SK-N-SH (cell line): ENCODE measurements at regions not wholly inside any gene's neighbourhood (a gene's known extent, or its start where the extent isn't known, plus 50 kb on each side); places are given as distances from the start of the nearest gene placed in this dataset.

Source experiments
- CTCF ChIA-PET: fragments of 300-600, 350-600 bp; formaldehyde crosslinking; extraction: SDS; loops from one replicate; lab custom pipeline; 2021; lab: Yijun Ruan, JAX
- POLR2A ChIA-PET: fragments of 350-600 bp; sonication (Branson Sonifier 250); formaldehyde crosslinking; extraction: SDS; loops from one replicate; lab custom pipeline; 2020; ENCODE audit warnings: antibody characterized with exemption, inconsistent platforms; lab: Yijun Ruan, JAX
- DNase-seq: peaks from one replicate; pipeline ENCODE4 v3.0.0; 2012
- H2AFZ ChIP-seq: fragments of 200-600 bp; sonication (generic); 2 replicates; pipeline ENCODE4 v1.8.1; 2016; ENCODE audit warnings: antibody characterized with exemption, mild to moderate bottlenecking, low read depth
- H3F3A ChIP-seq: fragments of 200-600 bp; sonication (generic); replicated peaks from 2 replicates; pipeline ENCODE3; 2016; ENCODE audit warnings: antibody characterized with exemption, mild to moderate bottlenecking; ENCODE audit not compliant: insufficient read depth
- H3K27ac ChIP-seq, 2 experiments: fragments of 200-500 bp in 1 of 2; fragments of 200-600 bp in 1 of 2; sonication (Bioruptor generic) in 1 of 2; sonication (generic), shearing (Covaris generic) in 1 of 2; 2 replicates each; pipeline versions ENCODE4 v1.5.1 to v1.6.1; 2014 to 2016; ENCODE audit warnings: low read depth in 2 of 2, inconsistent platforms in 1 of 2, low read length in 1 of 2, mild to moderate bottlenecking in 1 of 2, mixed read lengths in 1 of 2
- H3K27me3 ChIP-seq: fragments of 200-600 bp; sonication (generic), shearing (Covaris generic); 2 replicates; pipeline ENCODE4 v1.6.1; 2016; ENCODE audit warnings: mixed run types; ENCODE audit not compliant: insufficient read depth
- H3K36me3 ChIP-seq, 2 experiments: fragments of 200-500 bp in 1 of 2; fragments of 200-600 bp in 1 of 2; sonication (Bioruptor generic) in 1 of 2; sonication (generic) in 1 of 2; replicated peaks in 1 of 2; 2 replicates each; pipeline versions ENCODE3 to v1.5.1; 2014 to 2016; ENCODE audit warnings: low read length in 1 of 2, mild to moderate bottlenecking in 1 of 2; ENCODE audit not compliant: insufficient read depth in 2 of 2, control insufficient read depth in 1 of 2
- H3K4me1 ChIP-seq, 2 experiments: fragments of 200-500 bp in 1 of 2; fragments of 200-600 bp in 1 of 2; sonication (Bioruptor generic) in 1 of 2; sonication (generic), shearing (Covaris generic) in 1 of 2; 2 replicates each; pipeline versions ENCODE4 v1.5.1 to v1.6.1; 2014 to 2016; ENCODE audit warnings: low read depth in 1 of 2, low read length in 1 of 2, mixed run types in 1 of 2; ENCODE audit not compliant: insufficient read depth in 2 of 2, control insufficient read depth in 1 of 2
- H3K4me2 ChIP-seq: fragments of 200-600 bp; sonication (generic), shearing (Covaris generic); 2 replicates; pipeline ENCODE4 v1.6.1; 2017; ENCODE audit warnings: mixed run types
- H3K4me3 ChIP-seq, 2 experiments: fragments of 200-500 bp in 1 of 2; fragments of 200-600 bp in 1 of 2; sonication (Bioruptor generic) in 1 of 2; sonication (generic), shearing (Covaris generic) in 1 of 2; 2 replicates each; pipeline versions ENCODE4 v1.5.1 to v1.8.1; 2014 to 2016; ENCODE audit warnings: low read depth in 2 of 2, inconsistent platforms in 1 of 2, low read length in 1 of 2, mild to moderate bottlenecking in 1 of 2, mixed read lengths in 1 of 2, moderate library complexity in 1 of 2
- H3K79me2 ChIP-seq: fragments of 200-600 bp; sonication (generic); 2 replicates; pipeline ENCODE4 v1.8.1; 2017; ENCODE audit warnings: mild to moderate bottlenecking; ENCODE audit not compliant: insufficient read depth
- H3K9ac ChIP-seq: fragments of 200-600 bp; sonication (generic); 2 replicates; pipeline ENCODE4 v1.6.1; 2017; ENCODE audit warnings: mixed run types
- H3K9me2 ChIP-seq: fragments of 200-600 bp; sonication (generic); 2 replicates; pipeline ENCODE4 v1.6.1; 2017; ENCODE audit warnings: mixed run types
- H3K9me3 ChIP-seq: fragments of 200-600 bp; sonication (generic); 2 replicates; pipeline ENCODE4 v1.6.1; 2017; ENCODE audit warnings: mixed run types, mild to moderate bottlenecking, moderate library complexity
- H4K20me1 ChIP-seq: fragments of 200-600 bp; sonication (generic); 2 replicates; pipeline ENCODE4 v1.6.1; 2017; ENCODE audit warnings: mild to moderate bottlenecking, mixed run types; ENCODE audit not compliant: insufficient read depth
- EZH2phosphoT487 ChIP-seq: fragments of 200-600 bp; sonication (generic); IDR thresholded peaks from 2 replicates; pipeline ENCODE4 v1.6.1; 2017; ENCODE audit warnings: low read depth, mixed run types, mild to moderate bottlenecking, antibody characterized with exemption, moderate library complexity, borderline replicate concordance
- FOSL2 ChIP-seq: IDR thresholded peaks from 2 replicates; pipeline ENCODE4 v1.4.0; 2012; ENCODE audit warnings: low read depth, mild to moderate bottlenecking, moderate library complexity, borderline replicate concordance
- GATA2 ChIP-seq: sonication (generic); formaldehyde crosslinking; IDR thresholded peaks from 2 replicates; pipeline ENCODE4 v1.5.0; 2020; ENCODE audit warnings: mild to moderate bottlenecking, missing genetic modification reagents
- JUND ChIP-seq: IDR thresholded peaks from 2 replicates; pipeline ENCODE4 v1.4.0; 2012
- PBX3 ChIP-seq: IDR thresholded peaks from 2 replicates; pipeline ENCODE4; 2012
- RCOR1 ChIP-seq: fragments of 150-350 bp; IDR thresholded peaks from 2 replicates; pipeline ENCODE4 v1.6.1; 2017; ENCODE audit warnings: antibody characterized with exemption, low read length
- REST ChIP-seq: IDR thresholded peaks from 2 replicates; pipeline ENCODE4 v1.6.1; 2012; ENCODE audit warnings: mild to moderate bottlenecking, low read depth, low read length, moderate library complexity
- RXRA ChIP-seq: IDR thresholded peaks from 2 replicates; pipeline ENCODE4 v1.4.0; 2012; ENCODE audit warnings: low read depth, mild to moderate bottlenecking, borderline replicate concordance
- TAF1 ChIP-seq: IDR thresholded peaks from 2 replicates; pipeline ENCODE4 v1.6.1; 2012; ENCODE audit warnings: low read depth, mild to moderate bottlenecking, low read length, moderate library complexity, borderline replicate concordance
- TEAD4 ChIP-seq: IDR thresholded peaks from 2 replicates; pipeline ENCODE4 v1.4.0; 2012; ENCODE audit warnings: mild to moderate bottlenecking, borderline replicate concordance; ENCODE audit not compliant: insufficient read depth
- USF2 ChIP-seq: fragments of 150-350 bp; IDR thresholded peaks from 2 replicates; pipeline ENCODE4 v1.6.1; 2017; ENCODE audit warnings: antibody characterized with exemption, low read length, low read depth, borderline replicate concordance
- WGBS: methylation state at CpG from one replicate; pipeline ENCODE4 v1.1.6; 2017; ENCODE audit warnings: low lambda C conversion rate; 5-methylcytosine and 5-hydroxymethylcytosine counted together
- TF ChIP-seq, protein P1 (sequence below): fragments of 150-350 bp; IDR thresholded peaks from 2 replicates; pipeline ENCODE4 v1.6.1; 2016; ENCODE audit warnings: mild to moderate bottlenecking, low read depth, low read length
- TF ChIP-seq, protein P2 (sequence below): IDR thresholded peaks from 2 replicates; pipeline ENCODE4 v1.4.0; 2012; ENCODE audit warnings: low read depth, borderline replicate concordance

DNA sequence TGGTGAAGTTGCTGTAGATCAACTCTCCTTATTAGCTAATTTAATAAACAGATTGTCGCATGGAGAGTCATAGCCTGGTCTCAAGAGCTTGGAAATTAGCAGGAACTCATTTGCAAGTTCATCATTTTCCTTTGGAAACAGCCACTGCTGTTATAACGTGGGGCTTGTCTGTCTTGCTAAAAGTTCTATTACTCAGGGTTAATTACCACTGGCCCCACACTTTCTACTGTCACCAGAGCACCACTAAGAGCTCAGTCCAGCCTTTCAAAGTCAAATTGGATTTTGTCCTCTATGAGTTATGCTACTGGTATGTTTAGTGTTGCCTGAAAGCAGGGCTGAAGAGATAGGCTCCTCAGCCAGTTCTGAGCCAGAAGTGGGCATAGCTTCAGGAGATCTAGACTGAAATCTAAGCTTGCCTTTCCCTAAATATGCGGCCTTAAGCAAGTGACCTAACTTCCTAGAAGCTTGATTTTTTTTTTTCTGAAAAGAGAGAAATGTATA is 292.2 kb downstream of the INSC start:
- Histone ChIP-seq H3K9me2 (no peaks in the 10 kb centered on the region), H3K36me3 (no peaks in the 10 kb centered on the region), H4K20me1 (no peaks in the 10 kb centered on the region), H3K79me2 (no peaks in the 10 kb centered on the region), H3K9ac (no peak overlapping the region), H2AFZ (no peak overlapping the region), H3K27me3 (no peaks in the 10 kb centered on the region), H3K9me3 (no peaks in the 10 kb centered on the region), H3K4me1 (no peaks in the 10 kb centered on the region), H3K27ac (no peak overlapping the region), H3K4me3 (no peak overlapping the region), H3K4me2 (no peak overlapping the region), H3F3A (no peaks in the 10 kb centered on the region)
- TF ChIP-seq, protein P1, sequence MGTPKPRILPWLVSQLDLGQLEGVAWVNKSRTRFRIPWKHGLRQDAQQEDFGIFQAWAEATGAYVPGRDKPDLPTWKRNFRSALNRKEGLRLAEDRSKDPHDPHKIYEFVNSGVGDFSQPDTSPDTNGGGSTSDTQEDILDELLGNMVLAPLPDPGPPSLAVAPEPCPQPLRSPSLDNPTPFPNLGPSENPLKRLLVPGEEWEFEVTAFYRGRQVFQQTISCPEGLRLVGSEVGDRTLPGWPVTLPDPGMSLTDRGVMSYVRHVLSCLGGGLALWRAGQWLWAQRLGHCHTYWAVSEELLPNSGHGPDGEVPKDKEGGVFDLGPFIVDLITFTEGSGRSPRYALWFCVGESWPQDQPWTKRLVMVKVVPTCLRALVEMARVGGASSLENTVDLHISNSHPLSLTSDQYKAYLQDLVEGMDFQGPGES: no peak
- TF ChIP-seq TAF1: no peak
- TF ChIP-seq, protein P2, sequence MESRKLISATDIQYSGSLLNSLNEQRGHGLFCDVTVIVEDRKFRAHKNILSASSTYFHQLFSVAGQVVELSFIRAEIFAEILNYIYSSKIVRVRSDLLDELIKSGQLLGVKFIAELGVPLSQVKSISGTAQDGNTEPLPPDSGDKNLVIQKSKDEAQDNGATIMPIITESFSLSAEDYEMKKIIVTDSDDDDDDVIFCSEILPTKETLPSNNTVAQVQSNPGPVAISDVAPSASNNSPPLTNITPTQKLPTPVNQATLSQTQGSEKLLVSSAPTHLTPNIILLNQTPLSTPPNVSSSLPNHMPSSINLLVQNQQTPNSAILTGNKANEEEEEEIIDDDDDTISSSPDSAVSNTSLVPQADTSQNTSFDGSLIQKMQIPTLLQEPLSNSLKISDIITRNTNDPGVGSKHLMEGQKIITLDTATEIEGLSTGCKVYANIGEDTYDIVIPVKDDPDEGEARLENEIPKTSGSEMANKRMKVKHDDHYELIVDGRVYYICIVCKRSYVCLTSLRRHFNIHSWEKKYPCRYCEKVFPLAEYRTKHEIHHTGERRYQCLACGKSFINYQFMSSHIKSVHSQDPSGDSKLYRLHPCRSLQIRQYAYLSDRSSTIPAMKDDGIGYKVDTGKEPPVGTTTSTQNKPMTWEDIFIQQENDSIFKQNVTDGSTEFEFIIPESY: no peak
- no peak for TF ChIP-seq PBX3
- no peak for TF ChIP-seq JUND
- TF ChIP-seq TEAD4: no peak
- TF ChIP-seq REST: no peak
- no peak for TF ChIP-seq EZH2phosphoT487
- no peak for TF ChIP-seq RXRA
- TF ChIP-seq USF2: no peak
- no peak for TF ChIP-seq RCOR1
- no peak for TF ChIP-seq FOSL2
- TF ChIP-seq GATA2 (CRISPR knock-in tag): no peak
- DNase-seq: no peak
- ChIA-PET CTCF (no interaction called here), POLR2A (no interaction called here)
- 19% methylated on average over 3 of the region's 3 CpGs for WGBS
